NCI-H1092 treated with DMSO at 0.1 percent for 48 hours (cell line): ENCODE measurements at regions not wholly inside any gene's neighbourhood (a gene's known extent, or its start where the extent isn't known, plus 50 kb on each side); places are given as distances from the start of the nearest gene placed in this dataset.

ENCODE experiments used
- DNase-seq: peaks from one replicate; lab custom pipeline; 2025; lab: John Stamatoyannopoulos, UW

- DNase-seq, result no peak
Measured at GRCh38 chr3:153658136-153658535, 463.1 kb upstream of the ARHGEF26 start.

GRCh38 chr3:153666991-153667740 lies 454.0 kb upstream of the ARHGEF26 start:
- DNase-seq, result no peak

- DNase-seq, result no peak
Measured at GRCh38 chr3:153669527-153669926, 451.7 kb upstream of the ARHGEF26 start.

GRCh38 chr3:153670577-153670976 lies 450.6 kb upstream of the ARHGEF26 start:
- no peak for DNase-seq

- DNase-seq, result no peak
Measured at GRCh38 chr3:153673853-153674252, 447.3 kb upstream of the ARHGEF26 start.

- DNase-seq, result no peak
Measured at GRCh38 chr3:153679714-153680113, 441.5 kb upstream of the ARHGEF26 start.

GRCh38 chr3:153680526-153680925 lies 440.7 kb upstream of the ARHGEF26 start:
- no peak for DNase-seq

- no peak for DNase-seq
Measured at GRCh38 chr3:153681057-153681456, 440.1 kb upstream of the ARHGEF26 start.

- DNase-seq, result no peak
Measured at GRCh38 chr3:153688301-153689120, 432.7 kb upstream of the ARHGEF26 start.

- no peak for DNase-seq
Measured at GRCh38 chr3:153693207-153693606, 428.0 kb upstream of the ARHGEF26 start.

- DNase-seq, result no peak
Measured at GRCh38 chr3:153702106-153702505, 419.1 kb upstream of the ARHGEF26 start.

- no peak for DNase-seq
Measured at GRCh38 chr3:153704115-153704514, 417.1 kb upstream of the ARHGEF26 start.

GRCh38 chr3:153706706-153707105 lies 414.5 kb upstream of the ARHGEF26 start:
- no peak for DNase-seq

GRCh38 chr3:153714016-153714415 lies 407.2 kb upstream of the ARHGEF26 start:
- no peak for DNase-seq

GRCh38 chr3:153714588-153715290 lies 406.5 kb upstream of the ARHGEF26 start:
- no peak for DNase-seq

GRCh38 chr3:153722157-153722556 lies 399.0 kb upstream of the ARHGEF26 start:
- no peak for DNase-seq

- no peak for DNase-seq
Measured at GRCh38 chr3:153731071-153731470, 390.1 kb upstream of the ARHGEF26 start.

GRCh38 chr3:153734777-153735551 lies 386.2 kb upstream of the ARHGEF26 start:
- DNase-seq, result no peak

- no peak for DNase-seq
Measured at GRCh38 chr3:153740109-153740508, 381.1 kb upstream of the ARHGEF26 start.

GRCh38 chr3:153744889-153745288 lies 376.3 kb upstream of the ARHGEF26 start:
- DNase-seq, result no peak

- DNase-seq, result no peak
Measured at GRCh38 chr3:153746211-153746610, 375.0 kb upstream of the ARHGEF26 start.

GRCh38 chr3:153749070-153749610 lies 372.1 kb upstream of the ARHGEF26 start:
- DNase-seq, result no peak
